ENCODE measurements at regions not wholly inside any gene's neighbourhood (a gene's known extent, or its start where the extent isn't known, plus 50 kb on each side); places are given as distances from the start of the nearest gene placed in this dataset.

- no peak for DNase-seq
Observed at GRCh38 chr7:12785473-12785872, 98.0 kb downstream of the ARL4A start.

DNA sequence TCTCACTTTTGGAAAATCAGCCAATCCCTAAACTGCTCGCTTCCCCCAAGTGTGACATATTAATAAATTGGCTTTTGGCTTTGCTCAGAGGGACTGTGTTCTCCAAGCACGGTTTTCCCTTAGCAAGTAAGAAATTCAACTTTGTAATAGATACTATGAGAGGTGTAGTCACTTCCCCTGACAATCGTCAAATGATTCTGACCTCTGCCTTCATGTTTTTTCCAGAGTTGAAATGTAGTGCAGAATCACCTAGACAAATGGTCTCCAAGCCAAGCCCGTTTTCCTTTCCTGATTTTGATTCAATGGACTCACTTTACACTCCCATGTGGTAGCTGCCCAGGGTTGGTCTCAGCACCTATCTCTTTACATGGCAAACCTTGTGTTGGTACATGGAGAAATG is 99.1 kb downstream of the ARL4A start:
- no peak for DNase-seq

DNA sequence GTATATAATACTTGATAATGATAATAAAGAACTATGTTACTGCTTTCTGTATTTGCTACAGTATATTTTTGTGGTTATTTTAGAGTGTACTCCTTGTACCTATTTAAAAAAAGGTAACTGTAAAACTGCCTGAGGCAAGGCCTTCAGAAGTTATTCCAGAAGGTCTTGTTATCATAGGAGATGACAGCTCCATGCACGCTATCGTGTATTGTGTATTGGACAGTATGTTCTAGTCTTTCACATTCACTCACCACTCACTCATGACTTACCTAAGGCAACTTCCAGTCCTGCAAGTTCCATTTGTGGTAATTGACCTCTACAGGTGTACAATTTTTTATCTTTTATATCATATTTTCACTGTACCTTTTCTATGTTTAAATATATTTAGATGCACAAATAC is 100.7 kb downstream of the ARL4A start:
- DNase-seq, result no peak

DNA sequence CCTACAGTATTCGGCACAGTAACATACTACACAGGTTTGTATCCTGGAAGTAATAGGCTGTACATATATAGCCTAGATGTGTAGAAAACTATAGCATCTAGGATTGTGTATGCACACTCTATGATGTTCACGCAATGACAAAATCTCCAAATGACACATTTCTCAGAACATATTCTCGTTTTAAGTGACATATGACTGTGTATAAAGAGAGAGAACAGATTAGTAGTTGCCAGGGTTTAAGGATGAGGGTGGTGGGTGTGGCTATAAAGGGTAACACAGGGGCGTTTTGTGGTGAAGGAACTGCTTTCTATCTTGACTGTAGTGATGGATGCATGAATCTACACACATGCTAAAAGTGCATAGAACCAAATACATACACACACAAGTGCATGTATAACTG is 101.2 kb downstream of the ARL4A start:
- DNase-seq, result no peak

- no peak for DNase-seq
Observed at GRCh38 chr7:12794722-12795302, 107.4 kb downstream of the ARL4A start.

GRCh38 chr7:12796397-12797127 is 109.1 kb downstream of the ARL4A start:
- DNase-seq, result no peak

DNA sequence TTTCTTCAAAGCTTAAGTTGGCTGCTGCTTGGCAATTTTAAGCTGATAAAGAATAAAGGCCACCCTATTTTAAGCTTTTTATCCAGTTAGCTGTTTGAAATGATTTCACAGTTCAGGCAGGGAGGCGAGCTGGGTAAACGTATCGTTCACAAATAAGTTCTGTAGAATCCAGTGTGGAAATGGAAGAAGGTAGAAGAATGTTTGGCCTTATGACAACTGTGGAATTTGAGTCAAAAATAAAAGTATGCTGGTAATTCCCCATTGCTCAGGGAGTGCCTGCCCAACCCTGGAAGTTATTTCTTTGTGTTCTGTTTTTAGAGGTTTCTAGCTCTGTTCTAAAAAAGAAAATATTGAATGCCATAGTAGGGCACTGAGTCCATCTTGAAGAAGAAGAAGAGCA is 113.1 kb downstream of the ARL4A start:
- no peak for DNase-seq

DNA sequence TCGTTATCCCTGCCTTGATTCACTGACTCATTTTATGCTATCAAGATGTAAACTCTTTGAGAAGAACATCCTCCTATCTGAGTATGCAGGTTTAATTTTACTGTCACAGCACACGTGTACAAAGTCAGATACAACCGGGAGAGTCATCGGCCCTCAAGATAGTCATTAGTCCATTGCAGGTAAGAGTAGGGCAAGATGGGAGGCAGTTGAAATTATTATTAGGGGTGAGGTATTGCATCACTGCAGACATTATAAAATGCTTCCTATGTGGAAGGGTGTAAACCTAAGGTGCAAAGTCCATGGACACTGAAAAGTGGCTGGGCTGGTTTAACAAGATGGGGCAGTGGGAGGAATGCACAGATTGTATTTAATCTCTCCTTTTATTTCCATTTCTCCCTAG is 113.7 kb downstream of the ARL4A start:
- no peak for DNase-seq

GRCh38 chr7:12802070-12802469 is 114.6 kb downstream of the ARL4A start:
- DNase-seq, result no peak

- no peak for DNase-seq
Observed at GRCh38 chr7:12803542-12803941, 116.1 kb downstream of the ARL4A start.

GRCh38 chr7:12805518-12805928 is 118.1 kb downstream of the ARL4A start:
- DNase-seq, result no peak

DNA sequence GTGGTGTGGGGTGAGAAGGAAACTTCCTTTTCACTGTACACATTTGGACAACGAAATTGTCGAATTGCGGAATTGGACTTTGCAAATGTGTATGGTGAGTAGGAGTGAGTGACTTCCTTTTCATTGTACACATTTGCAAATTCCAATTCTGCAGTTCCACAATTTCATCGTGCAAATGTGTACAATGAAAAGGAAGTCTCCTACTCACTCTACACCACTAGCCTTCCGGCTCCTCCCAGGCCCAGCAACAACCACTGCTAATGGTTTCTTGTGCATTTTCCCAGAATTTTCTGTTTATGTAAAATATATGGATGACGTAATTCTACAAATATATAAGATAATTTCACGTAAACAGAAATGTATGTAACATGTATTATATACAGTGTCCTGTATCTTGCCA is 118.5 kb downstream of the ARL4A start:
- no peak for DNase-seq

DNA sequence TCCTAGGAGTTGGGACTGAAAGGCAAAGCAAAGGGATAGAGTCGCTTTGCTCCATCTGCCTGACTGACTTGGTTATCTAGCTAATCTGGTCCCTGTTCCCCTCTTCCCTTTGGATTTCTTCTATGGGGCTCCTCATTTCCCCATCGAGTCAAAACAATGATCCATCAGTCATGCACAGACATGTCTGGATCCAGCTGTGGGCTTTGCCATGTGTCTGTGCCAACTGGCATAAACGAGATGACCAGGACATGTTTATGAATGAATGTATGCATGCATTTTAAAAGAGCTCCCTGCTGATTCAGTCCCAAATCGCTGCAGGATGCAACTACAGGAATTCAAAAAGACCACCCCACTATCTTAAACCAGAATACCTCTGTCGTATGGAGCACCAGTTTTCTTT is 122.0 kb downstream of the ARL4A start:
- no peak for DNase-seq

DNA sequence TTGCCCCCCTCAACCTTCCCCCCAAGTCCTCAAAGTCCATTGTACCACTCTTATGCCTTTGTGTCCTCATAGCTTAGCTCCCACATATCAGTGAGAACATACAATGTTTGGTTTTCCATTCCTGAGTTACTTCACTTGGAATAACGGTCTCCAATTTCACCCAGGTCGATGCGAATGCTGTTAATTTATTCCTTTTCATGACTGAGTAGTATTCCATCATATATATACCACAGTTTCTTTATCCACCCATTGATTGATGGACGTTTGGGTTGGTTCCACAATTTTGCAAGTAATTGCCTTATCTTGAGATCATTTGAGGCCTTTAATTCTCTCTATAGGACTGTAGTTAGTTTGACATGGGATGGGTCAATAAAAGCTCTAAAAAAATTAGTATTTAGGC is 124.7 kb downstream of the ARL4A start:
- no peak for DNase-seq

GRCh38 chr7:12814107-12814506 is 126.7 kb downstream of the ARL4A start:
- no peak for DNase-seq

GRCh38 chr7:12814828-12815227 is 127.4 kb downstream of the ARL4A start:
- no peak for DNase-seq

- DNase-seq, result no peak
Observed at GRCh38 chr7:12815426-12815825, 128.0 kb downstream of the ARL4A start.

DNA sequence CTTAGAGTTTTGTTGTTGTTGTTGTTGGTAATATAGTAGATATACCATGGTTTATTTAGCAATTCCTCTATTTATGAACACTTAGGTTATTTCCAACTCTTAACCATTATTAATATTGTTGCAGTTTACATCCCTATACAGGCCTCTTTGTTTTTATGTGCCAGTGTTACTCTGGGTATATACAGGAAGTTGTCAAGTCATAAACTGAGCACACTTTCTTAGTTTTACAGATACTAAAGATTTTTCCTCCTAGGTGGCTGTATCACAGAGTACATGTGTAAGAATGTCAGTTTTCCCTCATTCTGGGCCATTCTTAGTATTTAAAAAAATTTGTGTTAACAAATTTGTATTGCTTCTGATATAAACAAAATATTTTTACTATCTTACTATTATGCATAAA is 128.4 kb downstream of the ARL4A start:
- no peak for DNase-seq

DNA sequence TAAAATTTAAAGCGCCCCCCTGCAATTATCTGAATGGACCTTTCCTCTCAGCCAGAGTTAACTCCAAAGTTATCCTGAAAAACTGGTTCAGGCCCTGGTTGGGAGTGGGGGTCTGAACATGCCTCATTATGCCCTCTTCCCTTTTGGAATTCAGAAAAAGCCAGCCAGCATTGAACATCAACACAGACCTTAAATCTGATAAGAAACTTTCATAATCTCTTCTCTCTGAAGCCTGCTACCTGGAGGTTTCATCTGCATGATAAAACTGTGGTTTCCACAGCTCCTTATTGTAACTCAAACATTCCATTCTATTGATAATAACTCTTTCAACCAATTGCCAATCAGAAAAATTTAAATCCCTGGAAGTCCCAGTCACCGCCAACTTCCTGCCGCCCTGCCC is 133.3 kb downstream of the ARL4A start:
- no peak for DNase-seq

DNA sequence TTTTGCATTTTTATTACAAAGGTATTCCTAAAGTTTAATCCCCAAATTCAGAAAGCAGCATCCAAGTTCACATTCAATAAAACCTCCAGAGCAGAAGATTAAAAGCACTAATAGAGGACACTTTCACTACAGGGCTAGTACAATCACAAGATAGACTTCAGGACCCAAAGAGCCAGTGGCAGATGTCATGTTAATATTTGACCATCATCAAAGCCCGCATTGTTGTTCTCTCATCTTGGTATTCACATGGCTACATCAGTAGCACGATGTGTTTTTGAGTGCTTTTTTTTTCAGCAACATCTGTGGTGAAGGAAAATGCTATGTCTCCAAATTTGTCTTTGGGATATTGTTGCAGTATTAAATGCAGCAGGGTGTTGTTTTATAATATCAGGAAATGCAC is 134.3 kb downstream of the ARL4A start:
- DNase-seq, result no peak

GRCh38 chr7:12826079-12826478 is 138.6 kb downstream of the ARL4A start:
- no peak for DNase-seq

GRCh38 chr7:12827219-12827821 is 139.9 kb downstream of the ARL4A start:
- DNase-seq, result no peak

GRCh38 chr7:12827920-12828319 is 140.5 kb downstream of the ARL4A start:
- DNase-seq, result no peak

GRCh38 chr7:12831024-12831423 is 143.6 kb downstream of the ARL4A start:
- no peak for DNase-seq

- no peak for DNase-seq
Observed at GRCh38 chr7:12833829-12834228, 146.4 kb downstream of the ARL4A start.

Data from stimulated activated CD4-positive, alpha-beta T cell treated with anti-CD3 and anti-CD28 coated beads, Interleukin-15, amount 100 ng/mL, for 24 hours (primary cell).